Retinal pigment epithelial cell (primary cell): ENCODE measurements at regions not wholly inside any gene's neighbourhood (a gene's known extent, or its start where the extent isn't known, plus 50 kb on each side); places are given as distances from the start of the nearest gene placed in this dataset.

Source experiments
- DNase-seq: peaks from one replicate; pipeline ENCODE4 v3.0.0-alpha.2; 2010; ENCODE audit warnings: low read depth
- H3K4me3 ChIP-seq: 2 replicates; pipeline ENCODE4 v1.5.1; 2011; ENCODE audit warnings: mild to moderate bottlenecking, low read length, control low read depth, moderate library complexity
- CTCF ChIP-seq: conservative IDR thresholded peaks from 2 replicates; pipeline ENCODE4 v1.5.1; 2011; ENCODE audit warnings: low read depth, low read length, control low read depth, inconsistent platforms

DNA sequence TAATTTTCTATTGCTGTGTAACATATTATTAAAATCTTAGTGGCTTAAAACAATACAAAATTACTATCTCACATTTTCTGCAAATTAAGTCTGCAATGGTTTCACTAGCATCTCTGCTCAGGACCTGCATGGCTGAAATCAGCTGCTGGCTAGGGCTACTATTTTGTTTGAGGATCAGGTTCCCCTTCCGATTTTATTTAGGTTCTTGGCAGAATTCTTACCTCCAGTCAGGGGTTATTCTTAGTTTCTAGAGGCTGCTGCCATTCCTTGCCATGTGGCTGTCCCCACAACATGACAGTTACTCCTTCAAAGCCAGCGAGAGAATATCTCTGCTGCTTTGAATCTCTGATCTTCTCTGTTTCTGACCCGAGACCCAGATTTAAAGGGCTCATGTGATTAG, 424.5 kb upstream of the ANO5 start:
- TF ChIP-seq CTCF, result no peak
- H3K4me3 ChIP-seq, result no peak overlapping the region
- no peak for DNase-seq

- no peak for TF ChIP-seq CTCF
- no peak overlapping the region for H3K4me3 ChIP-seq
- DNase-seq, result no peak
These were observed 423.7 kb upstream of the ANO5 start for GRCh38 chr11:21769188-21769587.

GRCh38 chr11:21771097-21771496, 421.8 kb upstream of the ANO5 start:
- TF ChIP-seq CTCF, result no peak
- DNase-seq, result no peak

DNA sequence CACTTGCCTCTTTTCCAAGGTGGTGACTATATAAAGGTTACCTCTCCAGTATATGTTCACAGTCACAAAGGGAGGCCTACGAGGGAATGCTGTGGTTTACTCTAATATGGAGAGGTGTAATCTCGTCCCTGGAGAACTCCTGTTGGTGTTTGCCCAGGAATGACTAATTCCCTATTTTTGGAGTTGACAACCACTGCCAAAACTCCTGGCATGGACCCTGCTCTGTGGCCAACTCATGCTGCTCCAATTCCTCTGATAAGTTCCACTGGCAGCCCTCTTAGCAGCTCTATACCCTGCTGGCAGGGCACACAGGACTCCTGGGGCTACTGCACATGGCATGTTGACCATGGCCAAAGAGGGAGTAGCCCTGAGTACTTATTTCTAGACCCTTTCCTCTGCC, 418.7 kb upstream of the ANO5 start:
- no peak overlapping the region for H3K4me3 ChIP-seq
- DNase-seq, result no peak
- no peak for TF ChIP-seq CTCF

More at GRCh38 chr11:21771097-21771496, 421.8 kb upstream of the ANO5 start:
- no peak overlapping the region for H3K4me3 ChIP-seq

- no peak overlapping the region for H3K4me3 ChIP-seq
- TF ChIP-seq CTCF, result no peak
- no peak for DNase-seq
These were observed 417.0 kb upstream of the ANO5 start for GRCh38 chr11:21775911-21776310.

- TF ChIP-seq CTCF, result no peak
These were observed 408.9 kb upstream of the ANO5 start for GRCh38 chr11:21783954-21784353.

GRCh38 chr11:21785351-21785750, 407.5 kb upstream of the ANO5 start:
- no peak overlapping the region for H3K4me3 ChIP-seq
- TF ChIP-seq CTCF, result no peak
- no peak for DNase-seq

More at GRCh38 chr11:21783954-21784353, 408.9 kb upstream of the ANO5 start:
- no peak for DNase-seq
- no peak overlapping the region for H3K4me3 ChIP-seq
